BE2C (cell line): ENCODE measurements at regions not wholly inside any gene's neighbourhood (a gene's known extent, or its start where the extent isn't known, plus 50 kb on each side); places are given as distances from the start of the nearest gene placed in this dataset.

Experiments used
- DNase-seq: peaks from one replicate; pipeline ENCODE4 v3.0.0-alpha.2; 2020
- H3K27me3 ChIP-seq: fragments of 250-450 bp; sonication (Bioruptor Pico); 2 replicates; pipeline ENCODE4 v1.5.1; 2020; ENCODE audit warnings: mild to moderate bottlenecking
- H3K36me3 ChIP-seq: fragments of 250-450 bp; sonication (Bioruptor Pico); 2 replicates; pipeline ENCODE4 v1.5.1; 2020; ENCODE audit warnings: mild to moderate bottlenecking
- H3K4me1 ChIP-seq: fragments of 250-450 bp; sonication (Bioruptor Pico); 2 replicates; pipeline ENCODE4 v1.5.1; 2020
- H3K4me3 ChIP-seq: 2 replicates; pipeline ENCODE4 v1.5.1; 2011; ENCODE audit warnings: low read depth, low read length
- H3K9me3 ChIP-seq: fragments of 250-450 bp; sonication (Bioruptor Pico); 2 replicates; pipeline ENCODE4 v1.5.1; 2020
- TF ChIP-seq, protein P1 (sequence below): IDR thresholded peaks from 2 replicates; pipeline ENCODE4 v1.5.1; 2012; ENCODE audit warnings: mild to moderate bottlenecking, low read depth, low read length

DNA sequence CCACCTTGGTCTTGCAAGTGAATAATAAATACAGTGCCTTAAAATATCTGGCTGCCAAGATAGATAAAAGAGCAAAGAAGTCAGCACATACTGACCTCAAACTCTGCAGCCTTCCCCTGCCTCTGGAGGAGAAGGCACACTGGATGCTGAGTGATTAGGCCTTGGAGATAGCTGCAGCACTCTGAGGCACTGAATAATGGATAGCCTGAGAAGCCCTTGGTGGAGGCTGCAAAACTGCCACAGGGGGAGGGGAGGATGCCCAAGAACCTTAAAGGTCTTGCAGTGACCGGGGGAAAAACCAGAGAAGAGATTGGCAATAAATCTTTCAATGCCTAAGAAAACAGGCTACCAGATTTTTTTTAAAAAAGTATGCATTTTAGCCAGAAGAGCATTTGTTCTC is 167.4 kb upstream of the PRMT6 start:
- Histone ChIP-seq H3K27me3 (no peaks in the 10 kb centered on the region), H3K36me3 (no peaks in the 10 kb centered on the region), H3K9me3 (no peaks in the 10 kb centered on the region), H3K4me1 (peaks cover 11% of the 10 kb centered on the region), H3K4me3 (no peak overlapping the region)
- peak; percentile 10 for DNase-seq
- TF ChIP-seq, protein P1, sequence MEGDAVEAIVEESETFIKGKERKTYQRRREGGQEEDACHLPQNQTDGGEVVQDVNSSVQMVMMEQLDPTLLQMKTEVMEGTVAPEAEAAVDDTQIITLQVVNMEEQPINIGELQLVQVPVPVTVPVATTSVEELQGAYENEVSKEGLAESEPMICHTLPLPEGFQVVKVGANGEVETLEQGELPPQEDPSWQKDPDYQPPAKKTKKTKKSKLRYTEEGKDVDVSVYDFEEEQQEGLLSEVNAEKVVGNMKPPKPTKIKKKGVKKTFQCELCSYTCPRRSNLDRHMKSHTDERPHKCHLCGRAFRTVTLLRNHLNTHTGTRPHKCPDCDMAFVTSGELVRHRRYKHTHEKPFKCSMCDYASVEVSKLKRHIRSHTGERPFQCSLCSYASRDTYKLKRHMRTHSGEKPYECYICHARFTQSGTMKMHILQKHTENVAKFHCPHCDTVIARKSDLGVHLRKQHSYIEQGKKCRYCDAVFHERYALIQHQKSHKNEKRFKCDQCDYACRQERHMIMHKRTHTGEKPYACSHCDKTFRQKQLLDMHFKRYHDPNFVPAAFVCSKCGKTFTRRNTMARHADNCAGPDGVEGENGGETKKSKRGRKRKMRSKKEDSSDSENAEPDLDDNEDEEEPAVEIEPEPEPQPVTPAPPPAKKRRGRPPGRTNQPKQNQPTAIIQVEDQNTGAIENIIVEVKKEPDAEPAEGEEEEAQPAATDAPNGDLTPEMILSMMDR, result no peak

DNA sequence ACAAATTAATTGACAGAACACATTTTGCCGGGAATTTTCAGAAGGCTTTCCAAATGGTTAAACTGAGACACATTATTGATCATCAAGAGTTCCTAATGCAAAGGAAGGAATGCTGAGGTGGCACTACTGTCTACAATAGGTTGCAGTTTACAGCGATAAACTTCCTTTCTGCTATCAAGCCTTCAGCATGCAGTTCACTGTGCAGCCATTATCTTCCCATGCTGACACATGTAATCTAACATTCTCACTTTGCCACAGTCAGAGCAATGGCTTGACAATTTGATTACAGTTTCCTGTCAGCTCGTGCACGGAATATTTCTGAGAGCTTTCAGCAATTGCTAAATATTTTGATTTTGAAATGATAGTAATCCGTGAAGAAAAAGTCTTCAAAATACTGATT is 166.9 kb upstream of the PRMT6 start:
- no peaks in the 10 kb centered on the region for H3K27me3 ChIP-seq
- no peak overlapping the region for H3K4me3 ChIP-seq
- TF ChIP-seq, protein P1, result no peak
- DNase-seq, result no peak
- H3K9me3 ChIP-seq, result no peaks in the 10 kb centered on the region
- H3K4me1 ChIP-seq, result peaks cover 11% of the 10 kb centered on the region
- H3K36me3 ChIP-seq, result no peaks in the 10 kb centered on the region

DNA sequence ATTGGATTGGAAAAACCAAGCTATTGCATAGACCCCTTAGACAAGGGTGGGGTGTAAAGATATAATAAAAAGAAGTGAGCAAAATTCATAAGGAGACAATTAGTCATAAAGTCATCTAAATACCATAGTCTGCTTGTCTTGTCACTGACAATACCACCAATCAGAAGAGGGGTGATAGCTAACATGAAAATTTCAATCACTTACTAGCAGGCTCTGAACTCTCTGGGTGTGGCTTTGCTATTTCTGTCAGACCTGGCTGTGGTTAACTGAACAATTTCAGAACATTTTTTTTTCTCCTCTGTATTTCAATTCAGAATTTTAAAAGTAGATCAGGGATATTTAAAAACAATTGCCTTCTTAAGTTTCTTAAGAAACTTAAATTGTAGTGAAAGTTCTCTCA is 158.5 kb upstream of the PRMT6 start:
- H3K4me3 ChIP-seq, result no peak overlapping the region
- no peaks in the 10 kb centered on the region for H3K4me1 ChIP-seq
- DNase-seq, result no peak
- H3K36me3 ChIP-seq, result no peaks in the 10 kb centered on the region
- TF ChIP-seq, protein P1, result no peak
- no peaks in the 10 kb centered on the region for H3K9me3 ChIP-seq
- H3K27me3 ChIP-seq, result no peaks in the 10 kb centered on the region

DNA sequence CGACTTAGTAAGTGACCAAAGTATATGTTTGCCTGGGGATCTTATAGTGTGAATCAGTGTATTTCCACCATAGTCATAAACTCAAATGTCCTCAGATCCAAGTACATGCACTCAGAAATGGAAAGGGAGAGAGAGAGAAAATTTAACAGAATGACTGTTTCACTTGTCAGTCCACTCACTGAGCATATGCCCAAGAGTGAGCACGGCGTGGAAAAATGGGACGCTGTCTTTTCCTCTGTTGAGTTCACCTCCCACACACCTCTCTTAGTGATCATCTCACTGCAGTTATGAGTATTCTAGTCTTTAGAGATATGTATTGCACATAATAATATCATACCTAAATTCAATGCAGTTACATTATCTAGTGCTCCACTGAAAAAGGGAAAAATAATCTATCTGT is 156.8 kb upstream of the PRMT6 start:
- TF ChIP-seq, protein P1, result no peak
- no peaks in the 10 kb centered on the region for H3K27me3 ChIP-seq
- H3K4me3 ChIP-seq, result no peak overlapping the region
- no peaks in the 10 kb centered on the region for H3K4me1 ChIP-seq
- H3K9me3 ChIP-seq, result no peaks in the 10 kb centered on the region
- no peaks in the 10 kb centered on the region for H3K36me3 ChIP-seq
- DNase-seq, result no peak

DNA sequence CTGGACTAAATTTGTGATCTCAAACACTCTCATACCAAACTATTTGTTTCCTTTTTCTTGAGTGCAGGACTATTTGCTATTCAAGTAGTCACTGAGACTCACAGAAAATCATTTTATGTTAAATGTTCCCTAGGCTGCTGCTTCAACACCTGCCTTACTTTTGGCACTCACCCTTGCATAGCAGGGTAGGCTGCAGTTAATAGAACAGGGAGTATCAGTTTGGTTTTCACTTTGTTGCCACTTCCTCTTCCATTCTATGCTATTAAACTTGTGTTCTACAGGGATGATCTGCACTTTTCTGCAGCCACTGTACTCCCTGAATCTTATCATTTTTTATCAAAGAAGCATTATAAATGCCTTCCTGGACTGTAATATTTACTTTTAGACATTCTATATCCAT is 148.7 kb upstream of the PRMT6 start:
- no peaks in the 10 kb centered on the region for H3K36me3 ChIP-seq
- H3K9me3 ChIP-seq, result no peaks in the 10 kb centered on the region
- no peak overlapping the region for H3K4me3 ChIP-seq
- no peaks in the 10 kb centered on the region for H3K27me3 ChIP-seq
- TF ChIP-seq, protein P1, result no peak
- no peak for DNase-seq
- H3K4me1 ChIP-seq, result peaks cover 2% of the 10 kb centered on the region; the same call in 1 of the 2 replicates

DNA sequence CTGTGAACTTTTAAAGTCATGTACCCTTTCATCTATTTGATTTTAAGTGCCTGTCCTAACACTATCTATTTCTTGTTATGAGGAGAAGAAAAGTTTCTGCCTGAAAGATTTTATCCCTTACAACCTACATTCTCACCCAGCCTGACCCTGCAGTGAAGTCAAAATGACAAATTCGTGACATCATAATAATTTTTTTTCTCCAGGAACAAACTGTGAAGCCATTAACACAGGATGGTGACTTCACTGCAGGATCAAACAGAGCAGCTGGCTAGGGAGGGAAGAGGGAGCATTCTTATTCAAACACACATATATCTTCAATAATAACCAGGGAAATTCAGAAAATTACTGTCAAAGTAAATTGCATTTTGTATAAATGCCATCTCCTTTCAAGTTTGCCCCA is 147.8 kb upstream of the PRMT6 start:
- TF ChIP-seq, protein P1, result no peak
- Histone ChIP-seq H3K9me3 (no peaks in the 10 kb centered on the region), H3K4me3 (no peak overlapping the region), H3K36me3 (no peaks in the 10 kb centered on the region), H3K4me1 (peaks cover 2% of the 10 kb centered on the region; the same call in 1 of the 2 replicates), H3K27me3 (no peaks in the 10 kb centered on the region)
- no peak for DNase-seq
